GM19238 (cell line): ENCODE measurements at regions not wholly inside any gene's neighbourhood (a gene's known extent, or its start where the extent isn't known, plus 50 kb on each side); places are given as distances from the start of the nearest gene placed in this dataset.

Source experiments
- DNase-seq: peaks from one replicate; pipeline ENCODE4 v3.0.0; 2011; ENCODE audit warnings: low spot score; ENCODE audit not compliant: insufficient read length

DNA sequence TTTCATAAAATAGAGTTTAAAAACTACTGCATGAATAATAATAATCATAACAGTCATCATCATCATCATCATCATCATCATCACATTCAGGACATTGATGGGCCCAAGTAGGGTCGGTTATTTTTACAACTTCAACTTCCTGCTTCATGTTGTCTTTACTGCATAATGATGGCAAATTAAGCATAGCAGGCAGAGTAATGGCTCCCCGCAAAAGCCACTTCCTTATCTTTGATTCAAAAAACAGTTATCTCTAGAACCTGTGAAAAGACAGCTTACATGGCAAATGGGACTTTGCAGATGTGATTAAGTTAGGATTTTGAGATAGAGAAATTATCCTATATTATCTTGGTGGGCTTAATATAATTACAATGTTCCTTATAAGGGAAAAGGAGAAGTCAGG is 792.9 kb downstream of the LIG4 start:
- DNase-seq = no peak

DNA sequence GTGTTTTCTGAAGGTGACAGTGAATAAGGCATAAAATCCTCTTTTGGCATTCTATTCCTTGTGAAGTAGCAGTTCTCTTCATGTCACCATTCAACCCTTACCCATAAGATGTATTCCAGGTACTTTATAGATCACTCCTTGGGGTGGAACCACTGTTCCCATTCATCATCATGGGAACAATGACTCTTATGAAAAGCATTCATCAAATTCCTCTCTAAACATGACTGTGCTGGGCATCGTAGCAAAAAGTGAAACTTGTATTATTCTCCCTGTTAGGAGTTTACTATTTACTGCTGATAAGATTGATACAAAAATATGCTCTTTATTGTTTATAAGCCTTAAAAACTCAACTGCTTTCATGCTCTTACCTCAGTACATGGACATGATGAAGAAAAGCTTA is 793.4 kb downstream of the LIG4 start:
- DNase-seq = no peak

DNA sequence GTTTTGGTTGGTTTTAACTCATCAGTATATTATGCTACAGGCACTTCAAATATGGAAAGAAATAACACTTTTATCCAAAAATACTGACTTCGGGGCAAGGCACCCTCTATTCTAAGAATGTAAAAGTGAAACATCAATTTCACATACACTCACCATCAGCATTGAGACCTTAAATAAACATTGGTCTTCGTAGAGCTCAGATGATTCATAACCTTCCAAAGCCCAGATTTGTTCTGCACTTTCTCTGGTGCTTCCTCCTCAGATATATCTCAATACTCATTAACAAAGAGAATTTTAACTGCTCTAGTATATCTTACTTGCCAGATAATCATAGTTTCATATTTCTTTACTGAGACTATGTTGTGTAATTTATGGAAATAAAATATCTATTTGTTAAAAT is 794.3 kb downstream of the LIG4 start:
- DNase-seq = no peak

DNA sequence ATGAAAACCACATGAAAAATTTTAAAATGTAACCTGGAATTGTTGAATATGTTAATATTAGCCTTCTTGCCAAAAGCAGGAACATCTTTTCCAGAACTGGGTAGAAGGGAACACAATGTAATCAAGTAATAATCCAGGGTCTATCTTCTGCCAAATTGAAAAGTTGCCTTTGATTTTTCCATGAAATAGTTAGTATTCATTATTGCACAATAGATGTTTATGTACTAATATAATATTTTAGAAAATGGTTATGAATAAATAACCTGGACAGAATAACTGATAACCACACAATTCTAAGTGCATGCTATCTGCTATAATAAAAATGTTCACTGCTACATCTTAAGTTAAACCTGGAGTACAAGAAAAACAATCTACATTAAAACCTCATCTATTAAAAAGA is 802.3 kb downstream of the LIG4 start:
- DNase-seq = no peak

DNA sequence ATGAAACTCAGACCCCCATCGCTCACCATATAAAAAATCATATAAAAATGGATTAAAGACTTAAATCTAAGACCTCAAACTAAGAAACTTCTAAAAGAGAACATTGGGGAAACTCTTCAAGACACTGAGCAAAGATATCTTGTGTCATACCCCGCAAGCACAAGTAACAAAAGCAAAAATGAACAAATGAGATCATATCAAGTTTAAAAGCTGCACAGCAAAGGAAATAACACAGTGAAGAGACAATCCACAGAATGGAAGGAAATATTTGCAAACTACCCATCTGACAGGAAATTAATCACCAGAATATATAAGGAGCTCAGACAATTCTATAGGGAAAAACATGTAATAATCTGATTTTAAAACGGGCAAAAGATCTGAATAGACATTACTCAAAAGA is 808.3 kb downstream of the LIG4 start:
- no peak for DNase-seq

DNA sequence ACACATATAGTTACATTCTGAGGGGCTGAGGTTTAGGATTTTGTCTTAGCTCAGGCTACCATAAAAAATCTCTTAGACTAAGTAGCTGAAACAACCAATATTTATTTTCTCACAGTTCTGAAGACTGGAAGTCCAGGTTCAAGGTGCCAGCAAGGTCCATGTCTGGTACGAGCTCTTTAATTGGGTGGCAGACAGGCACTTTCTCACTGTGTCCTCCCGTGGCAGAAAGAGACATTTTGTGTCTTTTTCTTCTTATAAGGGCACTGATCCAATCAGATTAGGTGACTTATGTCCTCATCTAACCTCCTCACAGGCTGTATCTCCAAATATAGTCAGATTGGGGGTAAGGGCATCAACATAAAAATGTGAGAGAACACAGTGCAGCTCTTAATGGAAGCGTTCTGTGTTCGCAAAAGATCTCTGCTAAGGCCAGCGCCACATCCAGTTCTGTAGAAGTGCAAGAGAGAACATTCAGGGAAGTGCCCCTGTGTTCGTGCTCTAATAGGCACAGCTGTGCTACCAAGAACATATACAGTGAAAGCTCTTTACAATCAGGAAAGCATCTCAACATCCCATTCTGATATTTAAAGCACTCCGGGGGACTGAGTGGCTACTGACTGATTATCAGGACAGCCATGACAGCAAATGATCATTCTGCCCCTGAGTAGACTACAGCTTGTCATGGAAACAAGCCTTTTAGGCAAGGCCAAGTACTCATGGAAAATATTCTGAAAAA is 819.2 kb downstream of the LIG4 start:
- DNase-seq = no peak

DNA sequence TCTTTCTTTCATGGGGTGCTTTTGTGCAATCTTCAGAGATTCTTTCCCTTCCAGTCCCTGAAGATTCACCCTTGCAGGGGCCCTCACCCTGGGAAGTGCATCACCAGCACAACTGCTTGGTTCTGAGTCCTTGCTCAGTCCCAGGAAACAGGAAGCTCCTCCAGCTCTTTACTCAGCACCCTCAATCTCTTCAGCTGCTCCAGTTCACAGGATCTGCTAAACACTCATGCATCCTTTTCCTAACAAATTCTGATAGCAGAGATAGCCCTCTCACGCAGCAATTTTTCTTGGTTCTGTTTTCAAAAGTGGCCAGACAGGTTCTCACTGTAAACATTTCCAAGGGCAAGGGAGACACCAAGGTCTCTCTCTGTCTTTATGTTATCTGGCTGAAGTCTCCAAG is 823.1 kb downstream of the LIG4 start:
- DNase-seq = no peak

DNA sequence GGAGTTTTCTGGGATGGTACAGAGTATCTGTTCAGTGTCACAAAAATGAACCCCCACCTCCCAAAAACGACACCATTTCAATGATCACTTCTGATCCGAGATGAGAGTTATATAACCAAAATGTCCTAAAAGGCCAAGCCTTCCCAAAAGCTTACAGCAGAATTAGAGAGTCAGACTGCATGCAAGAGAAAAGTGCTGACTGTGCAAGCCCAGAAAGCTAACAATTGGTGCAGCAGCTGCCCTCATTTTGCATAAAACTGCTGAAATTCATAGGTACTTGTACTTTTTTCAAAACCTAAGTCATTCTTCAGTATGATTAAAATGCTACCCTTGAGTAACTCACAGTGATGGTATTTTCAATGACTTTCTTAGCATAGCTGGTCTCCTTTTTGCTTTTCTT is 819.6 kb upstream of the ARGLU1 start:
- DNase-seq = no peak

DNA sequence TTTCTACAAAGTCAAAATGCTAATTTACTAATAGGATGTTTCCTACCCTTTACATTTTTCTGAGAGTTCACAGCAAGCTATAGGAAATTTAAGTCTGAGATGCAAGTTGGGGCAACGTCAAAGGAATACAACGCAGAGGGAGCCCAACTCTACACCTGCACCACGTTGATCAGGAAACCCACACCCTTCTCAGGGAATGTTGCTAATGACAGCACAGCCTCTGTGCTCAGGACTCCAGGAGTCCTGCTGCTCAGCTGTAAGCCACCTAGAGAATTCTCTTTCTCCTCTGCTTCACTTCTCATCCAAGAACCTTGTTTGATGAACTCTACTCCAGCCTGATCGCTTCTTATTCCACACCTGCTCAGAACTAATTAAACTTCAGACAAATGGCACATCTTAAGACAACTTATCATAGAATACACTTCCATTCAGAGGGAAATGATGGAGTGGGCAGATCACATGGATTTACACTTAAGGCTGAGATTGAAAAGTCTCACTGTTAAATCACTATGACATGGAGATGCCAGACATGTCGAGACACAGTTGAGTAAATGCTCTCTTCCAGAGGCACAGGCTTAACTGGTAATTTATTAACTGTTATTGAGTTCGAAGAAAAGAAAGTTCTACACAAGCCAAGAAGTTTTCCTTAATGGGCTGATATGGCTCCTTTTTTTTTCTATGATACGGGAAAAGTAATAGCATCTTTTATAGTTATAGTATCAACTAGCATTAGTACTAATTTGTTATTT is 811.6 kb upstream of the ARGLU1 start:
- DNase-seq = no peak

DNA sequence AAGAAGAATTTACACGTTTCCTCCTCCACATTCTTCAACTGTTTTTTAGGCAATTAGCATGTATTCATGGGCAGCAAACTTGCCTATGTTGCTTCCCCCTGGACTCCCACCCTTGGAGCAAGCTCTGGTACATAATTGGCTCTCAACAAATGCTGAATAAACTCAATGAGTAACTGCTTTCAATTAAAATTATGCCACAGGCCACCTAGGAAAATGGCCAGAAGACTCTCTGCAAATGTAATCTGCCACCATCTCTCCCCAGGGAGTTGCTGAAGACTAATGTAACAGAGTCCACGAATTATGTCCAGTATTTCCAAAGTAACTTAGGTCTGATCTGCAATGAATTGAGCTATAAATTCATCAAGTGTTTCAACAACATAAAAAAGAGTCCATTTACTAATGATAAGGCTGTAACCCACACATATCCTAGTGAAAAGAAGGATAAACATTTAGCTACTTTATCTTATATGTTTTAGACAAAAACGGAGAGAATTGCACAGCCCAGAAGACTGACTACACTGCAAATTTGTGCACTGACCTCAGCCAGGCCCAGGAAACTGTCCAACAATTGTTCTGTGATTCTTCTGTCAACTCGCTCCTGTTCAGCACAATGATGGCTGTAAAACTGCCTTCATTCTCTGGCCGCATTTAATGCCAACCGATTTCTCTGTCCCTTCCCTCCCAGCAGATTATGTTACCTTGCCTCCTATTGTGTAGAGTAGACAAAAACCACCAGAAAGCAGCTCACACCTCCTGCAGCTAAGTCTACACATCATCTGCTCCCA is 808.6 kb upstream of the ARGLU1 start:
- DNase-seq = no peak

DNA sequence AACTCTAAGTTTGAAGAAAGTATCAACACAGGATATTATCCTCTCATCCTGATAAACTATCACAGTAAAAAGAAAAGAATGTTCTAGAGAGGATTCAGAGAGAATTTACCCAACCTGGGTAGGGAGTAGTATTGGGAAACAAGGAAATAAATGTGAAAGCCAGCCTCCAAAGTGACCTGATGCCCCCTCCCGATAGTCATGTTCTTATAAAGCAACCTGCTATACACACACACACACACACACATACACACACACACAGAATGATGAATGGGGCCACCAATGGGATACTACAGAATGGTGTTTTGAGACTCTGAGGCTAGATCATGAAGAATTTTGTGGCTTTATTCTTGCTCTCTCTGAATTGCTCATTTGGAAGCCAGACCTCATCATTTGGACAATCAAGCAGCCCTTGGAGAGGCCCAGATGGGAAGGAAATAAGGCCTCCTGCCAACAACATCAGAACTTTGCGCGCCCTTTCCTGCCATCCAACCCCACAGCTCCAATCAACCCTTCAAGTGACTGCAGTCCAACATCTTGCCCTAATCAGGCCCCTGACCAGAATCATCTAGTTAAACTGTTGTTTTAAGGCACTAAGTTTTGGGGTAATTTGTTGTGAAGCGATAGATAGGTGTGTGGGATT is 807.9 kb upstream of the ARGLU1 start:
- no peak for DNase-seq

DNA sequence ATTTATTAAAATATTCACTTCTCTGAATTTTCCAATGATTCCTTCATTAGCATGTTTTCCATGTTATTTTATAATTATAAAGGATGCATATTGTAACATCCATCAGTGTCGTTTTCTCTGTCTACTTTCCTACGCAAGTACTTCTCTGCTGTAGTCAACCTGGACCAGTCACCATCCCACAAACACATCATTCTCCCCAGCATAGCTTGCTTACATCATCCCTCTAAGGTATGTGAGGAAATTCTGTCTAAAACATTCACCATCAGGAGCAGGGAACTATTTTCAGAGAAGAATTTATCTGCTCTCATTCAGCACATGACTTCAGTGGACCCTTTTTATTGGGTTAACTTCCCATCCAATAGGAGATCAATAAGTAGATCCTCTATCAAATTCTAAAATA is 806.1 kb upstream of the ARGLU1 start:
- no peak for DNase-seq

DNA sequence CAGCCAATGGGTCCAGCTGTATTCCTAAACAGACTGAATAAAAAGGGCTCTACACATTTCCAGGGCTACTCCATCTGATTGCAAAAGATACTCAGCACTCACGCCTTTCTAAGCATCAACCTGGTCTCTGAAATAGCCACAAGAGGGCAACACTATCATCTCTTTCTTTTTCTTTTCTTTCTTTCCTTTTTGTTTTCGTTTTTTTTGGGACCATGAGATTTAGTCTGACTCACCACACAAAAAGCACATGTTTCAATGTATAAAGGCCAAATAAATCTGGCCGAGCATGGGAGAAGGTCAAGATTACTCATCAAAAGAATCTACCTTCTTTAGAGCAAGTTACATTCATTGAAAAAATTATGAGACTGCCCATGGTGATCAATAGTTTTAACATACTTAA is 805.6 kb upstream of the ARGLU1 start:
- DNase-seq = no peak

DNA sequence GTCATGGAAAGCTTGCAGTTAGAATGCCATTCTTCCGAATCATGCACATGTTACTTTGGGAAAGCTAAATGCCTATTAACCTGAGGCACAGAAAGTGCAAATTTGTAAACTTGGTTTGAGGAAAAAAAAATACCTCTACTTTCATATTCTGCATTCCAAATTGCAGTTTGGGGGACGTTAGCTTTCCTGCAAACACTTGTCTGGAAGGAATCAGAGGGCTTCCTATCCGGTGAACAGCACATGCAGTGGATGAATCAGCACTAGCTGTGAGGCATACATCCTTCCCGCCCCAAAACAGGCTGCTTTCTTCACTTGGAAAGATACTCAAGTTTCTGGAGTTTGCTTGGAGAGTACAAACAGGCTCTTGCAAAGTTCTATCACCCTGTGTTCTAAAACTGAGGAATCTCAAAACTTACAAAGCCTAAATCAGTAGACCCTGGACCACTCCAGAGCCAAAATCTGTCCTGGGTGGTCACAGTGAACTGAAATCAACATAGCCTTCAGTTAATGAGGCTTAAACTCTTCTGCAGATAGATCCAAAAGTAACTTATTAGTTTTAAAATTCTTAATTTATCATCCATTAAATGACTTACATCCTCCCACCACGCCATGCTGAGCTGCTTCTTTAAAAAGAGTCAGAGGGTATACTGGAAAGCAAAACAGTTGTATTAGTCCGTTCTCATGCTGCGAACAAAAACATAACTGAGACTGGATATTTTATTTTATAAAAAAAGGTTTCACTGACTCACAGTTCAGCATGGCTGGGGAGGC is 802.3 kb upstream of the ARGLU1 start:
- no peak for DNase-seq

DNA sequence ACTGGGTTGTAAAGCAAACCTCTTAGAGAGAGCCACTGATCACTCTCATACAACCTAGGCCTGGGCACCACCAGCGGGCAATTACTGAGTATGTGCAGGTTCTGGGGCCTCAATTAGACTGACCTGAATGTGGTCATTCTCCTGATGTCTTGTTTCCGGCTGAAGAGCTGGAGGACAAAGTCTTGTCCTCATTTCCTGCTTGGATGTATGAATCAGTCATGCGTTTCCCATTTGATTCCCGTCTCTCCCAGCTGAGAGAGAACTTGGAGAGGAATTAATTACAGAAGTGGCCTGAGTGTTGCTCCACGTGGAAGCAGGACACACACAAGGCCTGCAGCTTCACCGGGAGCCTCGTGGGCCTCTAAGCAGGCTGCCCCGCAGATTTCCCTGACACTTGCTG is 799.3 kb upstream of the ARGLU1 start:
- no peak for DNase-seq

DNA sequence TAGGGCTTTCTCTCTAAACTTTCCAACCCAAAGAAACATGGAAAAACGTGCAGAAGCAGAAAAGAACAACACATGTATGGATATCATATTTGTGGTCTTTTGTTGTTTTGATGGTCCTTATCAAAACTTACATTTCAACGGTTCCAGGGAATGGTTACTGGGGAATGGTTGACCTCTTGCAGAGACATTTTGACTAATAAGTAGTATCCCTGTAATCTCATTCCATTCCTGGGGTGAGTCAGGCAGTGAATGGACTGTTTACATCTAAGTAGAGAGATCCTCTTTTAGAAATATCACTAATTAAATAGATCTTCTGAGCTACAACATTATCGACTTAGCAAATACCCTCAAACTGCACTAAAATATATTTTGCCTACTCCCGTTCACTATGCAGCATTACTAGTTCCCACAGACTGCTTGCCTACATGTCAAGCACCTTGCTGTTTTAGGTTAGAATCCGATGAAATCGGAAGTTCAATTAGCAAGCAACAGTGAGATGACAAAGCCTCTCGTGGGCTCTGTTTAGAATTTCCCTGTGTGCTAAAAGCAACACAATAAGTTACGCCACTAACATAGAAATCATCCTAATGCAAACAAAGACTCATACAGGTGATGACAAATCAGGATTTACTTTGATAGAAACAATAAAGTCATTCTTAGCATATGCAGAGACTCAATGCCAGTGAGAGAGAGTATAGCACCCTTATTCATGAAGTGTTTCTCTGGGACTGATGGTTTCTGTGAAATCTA is 797.7 kb upstream of the ARGLU1 start:
- DNase-seq = no peak

DNA sequence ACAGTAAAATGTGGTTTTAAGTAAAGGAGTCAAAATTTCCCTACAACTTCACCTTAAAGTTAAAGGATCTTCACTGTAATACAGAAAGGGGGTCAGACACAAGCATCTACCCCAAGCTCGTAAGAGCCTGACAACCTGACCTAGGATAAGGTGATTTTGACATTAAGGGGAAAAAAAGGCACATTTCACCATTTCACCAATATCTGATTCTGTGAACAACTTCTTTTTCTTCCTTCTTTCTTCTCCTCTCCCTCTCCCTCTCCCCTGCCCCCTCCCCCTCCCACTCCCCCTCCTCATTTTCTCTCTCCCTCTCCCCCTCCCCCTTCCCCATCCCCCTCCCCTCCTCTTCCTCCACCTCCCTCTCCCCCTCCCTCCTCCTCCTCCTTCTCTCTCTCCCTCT is 796.7 kb upstream of the ARGLU1 start:
- no peak for DNase-seq

DNA sequence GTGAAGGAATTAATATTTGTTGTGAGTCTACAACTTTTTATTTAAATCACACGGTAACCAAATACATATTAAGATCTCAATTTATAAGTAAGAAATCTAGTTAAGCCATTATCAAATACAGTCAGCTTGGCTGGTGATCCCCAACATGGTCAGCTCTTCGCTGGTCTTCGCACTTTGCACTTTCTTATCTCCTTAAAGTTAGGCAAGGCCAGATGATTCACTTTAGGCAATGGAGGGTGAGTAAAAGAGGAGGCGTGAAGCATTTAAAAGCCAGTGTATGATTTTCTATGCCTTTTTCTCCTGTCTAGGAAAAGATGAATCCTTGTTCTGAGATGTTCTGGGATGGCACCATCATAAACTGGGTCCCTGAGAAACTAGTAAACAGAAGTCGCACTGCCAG is 793.7 kb upstream of the ARGLU1 start:
- no peak for DNase-seq

DNA sequence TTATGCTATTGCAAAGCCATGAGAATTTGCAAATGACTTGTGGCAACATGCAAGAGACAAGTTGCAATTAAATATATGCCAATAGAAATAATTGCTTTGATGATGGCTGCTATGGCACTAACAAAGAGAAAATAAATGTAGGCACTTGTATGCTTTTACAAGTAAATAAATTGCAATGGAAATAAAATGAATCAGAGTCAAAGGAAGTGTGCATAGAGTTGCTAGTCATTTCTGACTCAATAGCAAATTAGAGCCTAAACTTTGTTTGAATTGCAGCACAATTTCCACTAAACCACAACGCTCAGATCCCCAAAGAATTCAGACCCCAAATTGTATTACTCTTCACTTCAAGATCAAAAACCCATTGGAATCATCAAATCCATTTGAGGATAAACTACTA is 792.1 kb upstream of the ARGLU1 start:
- DNase-seq = no peak

DNA sequence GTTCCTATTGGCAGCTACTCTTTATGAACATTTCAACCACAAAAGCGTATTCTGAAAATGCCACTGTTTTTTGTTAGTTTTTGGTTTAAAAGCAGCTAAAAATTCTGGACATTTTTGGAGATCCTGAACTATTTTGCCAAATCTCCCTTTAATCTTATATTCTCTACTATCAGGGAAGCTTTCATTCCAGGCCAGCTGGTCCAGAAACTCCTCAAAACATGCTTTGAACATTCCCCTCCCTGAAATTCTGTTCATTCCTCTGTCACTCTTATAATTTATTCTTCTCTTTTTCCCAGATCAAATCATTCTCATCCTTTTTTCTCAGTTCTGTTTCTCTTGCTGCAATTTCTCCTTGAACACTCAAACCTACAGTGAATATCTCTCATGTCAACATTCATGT is 790.9 kb upstream of the ARGLU1 start:
- no peak for DNase-seq
